ENCODE measurements at regions not wholly inside any gene's neighbourhood (a gene's known extent, or its start where the extent isn't known, plus 50 kb on each side); places are given as distances from the start of the nearest gene placed in this dataset.

DNA sequence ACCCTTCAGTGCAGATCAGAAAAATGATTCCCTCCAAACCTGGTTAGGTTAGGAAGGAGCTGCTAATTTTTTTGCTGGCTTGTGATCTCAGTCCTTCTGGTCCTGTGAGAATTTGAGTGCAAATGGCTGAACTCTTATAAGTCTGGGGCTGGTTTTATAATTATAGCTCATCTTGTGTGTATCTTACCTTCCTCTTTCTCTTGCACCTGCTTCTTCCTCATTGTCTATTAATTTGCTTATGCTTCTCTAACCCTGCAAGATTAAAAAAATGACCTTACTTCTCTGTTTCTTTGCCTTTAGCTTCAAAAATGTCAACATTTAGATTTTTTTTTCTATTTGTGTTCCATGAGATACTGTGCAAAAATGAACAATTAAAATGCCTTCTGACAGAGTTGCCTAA lies 576.2 kb downstream of the DHX35 start:
- Mint-ChIP-seq H3K36me3 (ENCODE audit: insufficient read depth) (no peaks in the 10 kb centered on the region), H3K27ac (no peak overlapping the region), H3K9me3 (peaks cover 0 to 2% of the 10 kb centered on the region in 2 donors), H3K4me1 (ENCODE audit: low read depth in 2 of 2) (no peaks in the 10 kb centered on the region), H3K4me3 (no peak overlapping the region), H3K27me3 (no peaks in the 10 kb centered on the region)
- no peak for ATAC-seq (replicated peaks)
- no peak for DNase-seq

DNA sequence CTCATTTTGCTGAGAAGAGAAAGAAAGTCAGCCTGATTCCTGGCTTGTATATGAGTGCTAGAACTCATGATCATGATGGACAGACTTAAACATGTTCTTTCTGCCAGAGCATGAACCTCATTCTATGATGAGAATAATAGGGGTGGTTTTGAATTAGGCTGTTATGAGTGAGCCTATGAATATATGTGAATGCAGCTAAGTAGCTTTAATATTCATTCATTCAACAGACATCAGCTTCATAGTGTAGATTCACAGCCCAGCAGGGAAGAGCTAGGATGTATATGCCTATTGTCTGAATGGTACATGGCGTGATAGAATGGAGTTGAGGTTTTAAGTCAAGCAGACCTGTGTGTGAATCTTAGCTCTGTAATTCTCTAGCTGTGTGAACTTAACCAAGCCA lies 573.2 kb downstream of the DHX35 start:
- no peaks in the 10 kb centered on the region for H3K36me3 Mint-ChIP-seq (ENCODE audit: insufficient read depth)
- no peak overlapping the region for H3K27ac Mint-ChIP-seq
- H3K27me3 Mint-ChIP-seq: no peaks in the 10 kb centered on the region
- no peak for ATAC-seq (replicated peaks)
- no peak overlapping the region for H3K4me3 Mint-ChIP-seq
- no peaks in the 10 kb centered on the region for H3K4me1 Mint-ChIP-seq (ENCODE audit: low read depth in 2 of 2)
- H3K9me3 Mint-ChIP-seq: peaks cover 0 to 5% of the 10 kb centered on the region in 2 donors
- no peak for DNase-seq

DNA sequence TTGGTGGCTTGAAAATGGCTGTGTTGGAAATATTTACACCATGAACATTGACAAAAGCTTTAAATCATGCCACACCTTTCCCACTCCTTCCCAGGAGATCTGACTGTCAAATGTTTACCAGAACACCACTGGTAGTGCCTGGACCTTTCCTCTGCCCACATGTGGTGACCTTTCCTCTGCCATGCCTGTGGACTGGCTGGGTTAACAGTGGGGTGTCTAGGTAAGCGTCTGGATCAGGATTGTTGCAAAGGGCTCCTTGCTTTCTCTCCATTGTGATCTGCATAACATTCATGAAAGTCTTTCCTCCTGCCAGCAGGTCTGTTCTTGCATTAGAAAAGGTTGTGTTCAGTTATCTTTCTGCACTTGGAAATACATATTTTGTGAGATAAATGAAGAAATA lies 572.7 kb downstream of the DHX35 start:
- H3K4me3 Mint-ChIP-seq: no peak overlapping the region
- ATAC-seq (replicated peaks): no peak
- H3K36me3 Mint-ChIP-seq (ENCODE audit: insufficient read depth): no peaks in the 10 kb centered on the region
- no peak for DNase-seq
- no peaks in the 10 kb centered on the region for H3K4me1 Mint-ChIP-seq (ENCODE audit: low read depth in 2 of 2)
- no peaks in the 10 kb centered on the region for H3K27me3 Mint-ChIP-seq
- no peak overlapping the region for H3K27ac Mint-ChIP-seq
- peaks cover 0 to 5% of the 10 kb centered on the region in 2 donors for H3K9me3 Mint-ChIP-seq

DNA sequence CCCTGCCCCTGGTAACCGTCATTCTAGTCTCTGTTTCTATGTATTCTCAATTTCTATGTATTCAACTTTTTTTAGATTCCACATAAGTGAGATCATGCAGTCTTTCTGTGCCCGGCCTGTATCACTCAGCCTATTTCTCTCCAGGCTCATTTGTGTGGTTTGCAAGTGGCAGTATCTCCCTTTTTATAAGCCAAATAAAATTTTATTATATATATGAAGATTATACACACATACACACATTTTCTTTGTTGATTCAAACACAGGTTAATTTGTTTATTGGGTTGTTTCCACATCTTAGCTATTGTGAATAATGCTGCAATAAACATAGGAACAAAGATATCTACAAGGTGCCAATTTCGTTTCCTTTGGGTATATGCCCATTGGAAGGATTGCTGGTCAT lies 571.7 kb downstream of the DHX35 start:
- no peaks in the 10 kb centered on the region for H3K4me1 Mint-ChIP-seq (ENCODE audit: low read depth in 2 of 2)
- H3K36me3 Mint-ChIP-seq (ENCODE audit: insufficient read depth): no peaks in the 10 kb centered on the region
- DNase-seq (no peak), ATAC-seq (replicated peaks) (no peak)
- peaks cover 0 to 5% of the 10 kb centered on the region in 2 donors for H3K9me3 Mint-ChIP-seq
- no peak overlapping the region for H3K27ac Mint-ChIP-seq
- no peak overlapping the region for H3K4me3 Mint-ChIP-seq
- H3K27me3 Mint-ChIP-seq: no peaks in the 10 kb centered on the region

DNA sequence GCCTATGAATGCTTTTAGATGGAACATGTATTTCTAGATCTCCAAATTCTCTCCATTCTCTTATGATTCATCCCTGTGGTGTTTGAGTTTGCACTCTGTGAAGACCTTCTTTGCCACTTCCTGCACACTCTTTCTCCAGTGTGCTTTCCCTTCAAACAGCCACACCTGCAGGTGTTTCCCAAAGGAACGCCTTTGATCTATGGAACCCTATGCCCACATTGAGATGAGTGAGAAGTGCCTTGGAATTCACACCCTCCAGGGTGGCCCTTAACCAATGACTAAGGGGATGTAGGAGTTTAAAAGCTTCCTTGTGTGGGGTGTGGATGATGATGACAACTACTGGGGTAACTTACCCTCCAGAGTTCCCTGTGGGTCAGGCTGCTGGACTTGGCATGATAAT lies 570.1 kb downstream of the DHX35 start:
- no peak for DNase-seq
- H3K4me1 Mint-ChIP-seq (ENCODE audit: low read depth in 2 of 2): no peaks in the 10 kb centered on the region
- no peaks in the 10 kb centered on the region for H3K27me3 Mint-ChIP-seq
- H3K9me3 Mint-ChIP-seq: peaks cover 0 to 5% of the 10 kb centered on the region in 2 donors
- no peak for ATAC-seq (replicated peaks)
- no peaks in the 10 kb centered on the region for H3K36me3 Mint-ChIP-seq (ENCODE audit: insufficient read depth)
- H3K27ac Mint-ChIP-seq: no peak overlapping the region
- no peak overlapping the region for H3K4me3 Mint-ChIP-seq

DNA sequence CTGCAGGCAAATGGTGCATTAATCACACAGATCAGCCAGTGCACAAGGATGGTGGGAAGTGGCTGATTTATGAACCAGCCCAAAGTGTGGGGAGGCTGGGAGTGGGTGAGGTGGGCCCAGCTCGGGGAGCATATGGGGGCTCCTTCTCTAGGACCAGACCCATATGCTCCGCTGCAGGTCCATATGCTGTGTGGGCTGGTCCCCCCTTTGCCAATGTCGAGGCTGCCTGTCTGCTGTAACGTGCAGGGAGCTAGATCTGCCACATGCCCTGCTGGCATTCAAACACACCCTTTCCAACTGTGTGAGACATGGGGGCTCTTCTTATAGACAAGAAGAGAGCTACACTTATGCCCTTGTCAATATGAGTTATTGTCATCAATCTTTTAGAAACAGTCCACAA lies 566.3 kb downstream of the DHX35 start:
- Mint-ChIP-seq H3K36me3 (ENCODE audit: insufficient read depth) (no peaks in the 10 kb centered on the region), H3K9me3 (peaks cover 0 to 4% of the 10 kb centered on the region in 2 donors), H3K27me3 (no peaks in the 10 kb centered on the region), H3K4me1 (ENCODE audit: low read depth in 2 of 2) (no peaks in the 10 kb centered on the region), H3K4me3 (no peak overlapping the region), H3K27ac (no peak overlapping the region)
- DNase-seq: no peak
- ATAC-seq (replicated peaks): no peak

DNA sequence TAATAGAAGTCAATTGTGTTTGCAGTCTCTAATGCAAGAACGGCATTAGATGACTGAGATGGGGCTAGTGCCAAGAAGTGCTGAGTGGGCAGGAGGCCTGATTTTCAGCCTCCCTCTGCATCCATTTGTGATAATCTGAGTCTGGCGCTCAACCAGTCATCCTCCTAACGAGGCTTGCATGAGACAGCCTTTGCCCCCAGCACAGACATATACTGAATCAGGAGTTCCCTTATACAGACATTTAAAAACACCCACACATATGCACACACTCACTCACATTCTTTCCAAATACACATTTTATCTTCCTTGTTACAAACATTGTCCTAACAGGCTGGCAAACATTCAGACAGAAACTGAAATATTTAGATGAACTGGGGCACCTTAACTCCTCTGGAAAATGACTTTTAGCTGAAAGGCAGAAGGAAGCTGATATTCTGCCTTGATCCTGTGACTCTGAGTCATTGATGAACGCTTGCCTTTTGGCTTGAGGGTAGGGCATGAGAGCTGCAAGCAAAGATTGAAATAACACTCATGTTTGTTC lies 562.3 kb downstream of the DHX35 start:
- Mint-ChIP-seq H3K36me3 (ENCODE audit: insufficient read depth) (no peaks in the 10 kb centered on the region), H3K27me3 (no peaks in the 10 kb centered on the region), H3K4me1 (ENCODE audit: low read depth in 2 of 2) (no peaks in the 10 kb centered on the region), H3K27ac (no peak overlapping the region), H3K9me3 (peaks cover 0 to 4% of the 10 kb centered on the region in 2 donors), H3K4me3 (no peak overlapping the region)
- ATAC-seq (replicated peaks): no peak
- no peak for DNase-seq

DNA sequence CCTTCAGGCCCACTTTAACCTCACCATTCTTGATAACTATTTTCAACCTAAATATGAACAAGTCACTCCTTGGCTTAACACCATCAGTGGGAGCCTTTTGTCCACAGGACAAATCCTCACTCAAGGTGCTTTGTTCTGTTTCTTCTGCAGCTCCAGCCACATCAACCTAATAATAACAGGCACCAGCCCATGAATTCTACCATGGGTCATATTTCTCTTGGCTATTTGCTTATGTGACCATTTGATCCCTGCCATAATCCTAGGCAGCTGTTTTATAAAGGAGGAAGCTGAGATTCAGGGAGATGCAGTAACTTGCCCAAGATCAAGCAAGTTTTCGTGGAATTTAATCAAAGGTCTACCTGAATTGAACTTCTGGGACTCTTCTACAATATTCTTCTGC lies 561.3 kb downstream of the DHX35 start:
- Mint-ChIP-seq H3K9me3 (peaks cover 0 to 4% of the 10 kb centered on the region in 2 donors), H3K36me3 (ENCODE audit: insufficient read depth) (no peaks in the 10 kb centered on the region), H3K27ac (no peak overlapping the region), H3K4me3 (no peak overlapping the region), H3K4me1 (ENCODE audit: low read depth in 2 of 2) (no peaks in the 10 kb centered on the region), H3K27me3 (no peaks in the 10 kb centered on the region)
- ATAC-seq (replicated peaks): no peak
- no peak for DNase-seq

DNA sequence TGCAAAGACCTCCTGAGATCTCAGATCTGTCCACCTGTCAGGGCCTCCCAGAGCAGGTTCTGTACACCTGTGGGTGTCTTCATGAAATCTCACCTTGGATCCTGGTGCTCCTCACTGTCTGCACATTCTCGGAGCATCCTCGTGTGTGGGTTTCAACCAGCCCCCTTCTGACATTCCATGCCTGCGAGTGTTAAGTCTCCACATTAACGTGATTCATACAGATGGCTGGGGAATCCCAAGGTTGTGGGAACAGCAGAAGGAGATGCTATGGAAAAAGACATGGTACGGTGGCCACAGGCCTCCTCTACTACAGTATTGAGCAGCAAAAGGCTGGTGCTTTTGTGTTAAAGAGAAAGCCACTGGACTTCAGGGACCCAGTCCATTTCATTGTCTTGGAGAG lies 556.5 kb downstream of the DHX35 start:
- H3K9me3 Mint-ChIP-seq: peaks cover 9% of the 10 kb centered on the region in 2 donors
- H3K27me3 Mint-ChIP-seq: no peaks in the 10 kb centered on the region
- H3K4me3 Mint-ChIP-seq: no peak overlapping the region
- H3K27ac Mint-ChIP-seq: no peak overlapping the region
- DNase-seq (no peak), ATAC-seq (replicated peaks) (no peak)
- H3K36me3 Mint-ChIP-seq (ENCODE audit: insufficient read depth): no peaks in the 10 kb centered on the region
- H3K4me1 Mint-ChIP-seq (ENCODE audit: low read depth in 2 of 2): no peaks in the 10 kb centered on the region

DNA sequence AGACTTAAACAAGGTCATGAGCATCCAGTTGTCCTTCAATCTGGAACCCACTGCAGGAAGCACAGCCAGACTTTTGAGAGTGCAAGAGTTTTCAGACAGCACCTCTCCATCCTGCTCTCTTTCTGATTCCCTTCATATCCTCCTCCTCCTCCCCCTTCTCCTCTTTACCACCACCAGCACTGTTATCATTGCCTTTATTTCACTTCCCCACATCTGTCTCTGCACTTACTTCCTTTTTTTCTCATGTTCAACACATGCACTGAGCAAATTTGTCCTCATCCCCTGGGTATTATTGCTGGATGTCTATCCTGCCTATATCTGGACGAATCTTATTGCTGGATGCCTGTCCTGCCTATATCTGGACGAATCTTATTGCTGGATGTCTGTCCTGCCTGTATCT lies 554.8 kb downstream of the DHX35 start:
- Mint-ChIP-seq H3K27me3 (no peaks in the 10 kb centered on the region), H3K9me3 (peaks cover 9 to 10% of the 10 kb centered on the region in 2 donors), H3K27ac (no peak overlapping the region), H3K36me3 (ENCODE audit: insufficient read depth) (no peaks in the 10 kb centered on the region), H3K4me1 (ENCODE audit: low read depth in 2 of 2) (no peaks in the 10 kb centered on the region), H3K4me3 (no peak overlapping the region)
- ATAC-seq (replicated peaks): no peak
- no peak for DNase-seq

DNA sequence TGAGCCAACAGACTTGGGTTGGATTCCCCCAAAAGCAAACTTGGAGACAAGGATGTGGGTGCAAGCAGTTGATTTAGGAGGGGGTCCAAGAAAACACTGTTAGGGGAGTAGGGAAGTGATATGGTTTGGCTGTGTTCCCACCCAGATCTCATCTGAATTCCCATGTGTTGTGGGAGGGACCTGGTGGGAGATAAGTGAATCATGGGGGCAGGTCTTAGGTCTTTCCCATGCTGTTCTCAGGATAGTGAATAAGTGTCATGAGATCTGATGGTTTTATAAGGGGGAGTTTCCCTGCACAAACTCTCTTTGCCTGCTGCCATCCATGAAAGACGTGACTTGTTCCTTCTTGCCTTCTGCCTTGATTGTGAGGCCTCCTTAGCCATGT lies 542.6 kb downstream of the DHX35 start:
- ATAC-seq (replicated peaks) (no peak), DNase-seq (no peak)
- Mint-ChIP-seq H3K4me3 (no peak overlapping the region), H3K27me3 (no peaks in the 10 kb centered on the region), H3K36me3 (ENCODE audit: insufficient read depth) (no peaks in the 10 kb centered on the region), H3K9me3 (peaks cover 0 to 6% of the 10 kb centered on the region in 2 donors), H3K27ac (no peak overlapping the region), H3K4me1 (ENCODE audit: low read depth in 2 of 2) (no peaks in the 10 kb centered on the region)

DNA sequence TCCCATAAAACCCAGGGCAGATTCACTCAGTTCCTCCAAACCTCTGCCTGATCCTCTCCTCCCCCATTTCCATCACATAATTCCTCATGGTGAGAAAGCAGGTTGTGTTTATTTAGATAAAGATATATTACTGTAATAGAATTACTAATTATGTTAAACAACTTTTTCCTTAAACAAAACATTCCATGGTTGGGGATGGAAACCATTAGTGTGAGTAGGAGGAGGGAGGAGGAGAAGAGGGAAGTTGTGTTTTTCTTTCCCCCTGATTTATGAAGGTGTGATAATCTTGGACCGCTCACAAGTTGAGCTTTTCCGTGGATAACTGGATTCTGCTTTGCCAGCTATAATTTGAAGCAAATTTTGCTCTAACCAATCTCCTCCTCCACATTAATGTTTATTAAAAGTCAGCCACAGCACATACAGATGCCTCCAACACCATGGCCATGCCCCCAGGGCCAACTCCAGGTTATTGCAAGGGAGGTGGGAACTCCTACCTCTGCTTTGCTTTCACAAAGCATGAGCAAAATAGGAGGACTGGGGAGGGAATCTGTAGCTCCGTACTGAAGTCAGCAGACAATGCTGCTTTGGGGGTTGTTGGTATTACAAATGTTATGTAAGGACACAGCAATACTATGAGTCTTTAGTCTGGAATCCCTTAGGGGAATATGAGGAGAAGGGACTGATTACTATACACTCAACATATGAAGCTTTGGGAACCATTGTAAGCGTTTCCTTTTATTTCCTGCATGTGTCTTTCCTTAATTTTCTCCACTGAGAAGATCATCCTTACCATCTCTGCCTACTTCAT lies 542.0 kb downstream of the DHX35 start:
- Mint-ChIP-seq H3K4me1 (ENCODE audit: low read depth in 2 of 2) (no peaks in the 10 kb centered on the region), H3K27ac (no peak overlapping the region), H3K36me3 (ENCODE audit: insufficient read depth) (no peaks in the 10 kb centered on the region), H3K4me3 (no peak overlapping the region), H3K9me3 (peaks cover 0 to 6% of the 10 kb centered on the region in 2 donors), H3K27me3 (no peaks in the 10 kb centered on the region)
- DNase-seq (no peak), ATAC-seq (replicated peaks) (no peak)

DNA sequence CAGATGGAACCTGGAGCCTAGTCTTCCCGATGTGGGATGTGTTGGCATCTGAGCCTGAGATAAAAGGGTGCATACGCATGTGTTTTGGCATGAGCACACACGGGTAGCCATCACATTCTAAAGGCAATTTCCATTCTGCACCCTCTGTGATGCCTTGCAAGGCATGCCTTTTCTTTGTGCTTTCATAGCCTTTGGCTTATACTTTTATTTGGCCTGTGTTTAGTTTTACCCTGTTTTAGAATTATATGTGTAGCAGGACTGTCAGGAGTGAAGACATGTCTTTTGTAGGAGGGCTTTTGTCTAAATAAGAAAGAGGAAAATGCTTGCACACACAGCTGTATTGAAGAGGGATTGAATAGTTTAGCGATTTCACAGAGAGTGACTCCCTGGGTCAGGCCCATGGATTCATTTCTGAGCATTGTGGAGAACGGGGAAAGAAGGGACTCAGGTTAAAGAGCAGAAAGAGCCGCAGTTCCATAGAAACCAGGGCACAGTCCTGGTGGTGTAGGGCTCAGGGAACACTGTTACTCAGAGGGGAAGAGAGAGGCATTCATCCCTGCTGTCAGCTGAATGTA lies 530.2 kb downstream of the DHX35 start:
- ATAC-seq (replicated peaks): no peak
- H3K9me3 Mint-ChIP-seq: peaks cover 7 to 19% of the 10 kb centered on the region in 2 donors

DNA sequence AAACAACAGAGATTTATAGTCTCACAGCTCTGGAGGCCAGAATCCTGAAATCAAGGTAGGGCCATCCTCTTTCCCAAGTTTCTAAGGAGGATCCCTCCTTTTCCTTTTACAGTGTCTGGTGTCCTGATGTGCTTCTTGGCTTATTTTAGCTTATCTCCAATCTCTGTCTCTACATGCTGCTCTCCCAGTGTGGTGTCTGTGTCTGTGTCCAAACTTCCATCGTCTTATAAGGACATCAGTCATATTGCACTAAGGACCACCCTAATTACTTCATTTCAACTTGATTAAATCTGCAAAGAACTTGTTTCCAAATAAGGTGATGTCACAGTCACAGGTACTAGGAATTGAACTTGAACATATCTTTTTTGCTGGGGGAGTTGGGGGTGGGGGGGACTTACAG lies 529.6 kb downstream of the DHX35 start:
- peaks cover 7 to 15% of the 10 kb centered on the region in 2 donors for H3K9me3 Mint-ChIP-seq
- H3K36me3 Mint-ChIP-seq (ENCODE audit: insufficient read depth): no peaks in the 10 kb centered on the region
- no peak overlapping the region for H3K27ac Mint-ChIP-seq

More for the DNA sequence above, 530.2 kb downstream of the DHX35 start:
- Mint-ChIP-seq H3K36me3 (ENCODE audit: insufficient read depth) (no peaks in the 10 kb centered on the region), H3K4me1 (ENCODE audit: low read depth in 2 of 2) (no peaks in the 10 kb centered on the region), H3K27me3 (peaks cover 0 to 10% of the 10 kb centered on the region in 2 donors), H3K27ac (no peak overlapping the region), H3K4me3 (no peak overlapping the region)
- DNase-seq: no peak

More for the DNA sequence above, 529.6 kb downstream of the DHX35 start:
- peaks cover 0 to 10% of the 10 kb centered on the region in 2 donors for H3K27me3 Mint-ChIP-seq
- DNase-seq (no peak), ATAC-seq (replicated peaks) (no peak)
- H3K4me1 Mint-ChIP-seq (ENCODE audit: low read depth in 2 of 2): no peaks in the 10 kb centered on the region
- H3K4me3 Mint-ChIP-seq: no peak overlapping the region
